PC-9 (cell line): ENCODE measurements at regions not wholly inside any gene's neighbourhood (a gene's known extent, or its start where the extent isn't known, plus 50 kb on each side); places are given as distances from the start of the nearest gene placed in this dataset.

ENCODE experiments used
- BruUV-seq: library from RNA; stranded (reverse); fragments of 400-500 nt; replicated peaks from 2 replicates; lab custom pipeline; 2021; lab: Mats Ljungman, UMichigan
- CTCF ChIA-PET: fragments of 300-600 bp; sonication (Branson Sonifier 250); formaldehyde crosslinking; loops from one replicate; lab custom pipeline; 2022; ENCODE audit warnings: antibody characterized with exemption; lab: Charles Lee
- POLR2A ChIA-PET: fragments of 300-600 bp; sonication (Branson Sonifier 250); formaldehyde crosslinking; loops from one replicate; lab custom pipeline; 2022; ENCODE audit warnings: antibody characterized with exemption; ENCODE audit not compliant: unreplicated experiment; lab: Charles Lee
- DNase-seq, 2 experiments: peaks; one replicate each; pipeline versions ENCODE4 v3.0.0 to v3.0.0-alpha.2; 2015 to 2022; ENCODE audit warnings: mixed read lengths in 1 of 2
- H2AFZ ChIP-seq: fragments of 200-600 bp; sonication (generic); 2 replicates; pipeline ENCODE4 v1.8.1; 2017; ENCODE audit warnings: antibody characterized with exemption
- H3F3A ChIP-seq: fragments of 200-600 bp; sonication (generic); 2 replicates; pipeline ENCODE4 v1.8.1; 2017; ENCODE audit warnings: antibody characterized with exemption, mild to moderate bottlenecking, low read depth; ENCODE audit not compliant: insufficient read depth
- H3K27ac ChIP-seq: fragments of 200-600 bp; sonication (generic); 2 replicates; pipeline ENCODE4 v1.6.1; 2016; ENCODE audit warnings: mixed run types
- H3K27me3 ChIP-seq: fragments of 200-600 bp; sonication (generic); 2 replicates; pipeline ENCODE4 v1.6.1; 2016; ENCODE audit warnings: low read depth, mixed run types; ENCODE audit not compliant: insufficient read depth
- H3K36me3 ChIP-seq: fragments of 200-600 bp; sonication (generic); 2 replicates; pipeline ENCODE4 v1.6.1; 2016; ENCODE audit warnings: low read depth, mixed run types
- H3K4me1 ChIP-seq: fragments of 200-600 bp; sonication (generic); replicated peaks from 2 replicates; pipeline ENCODE4 v1.6.1; 2016; ENCODE audit warnings: mixed run types; ENCODE audit not compliant: insufficient read depth
- H3K4me2 ChIP-seq: fragments of 200-600 bp; sonication (generic); 2 replicates; pipeline ENCODE4 v1.6.1; 2017; ENCODE audit warnings: mixed run types
- H3K4me3 ChIP-seq: fragments of 200-600 bp; sonication (generic); 2 replicates; pipeline ENCODE4 v1.6.1; 2016; ENCODE audit warnings: mixed run types
- H3K79me2 ChIP-seq: fragments of 200-600 bp; sonication (generic); 2 replicates; pipeline ENCODE4 v1.6.1; 2017; ENCODE audit warnings: low read depth, mixed run types
- H3K9me2 ChIP-seq: fragments of 200-600 bp; sonication (generic); 2 replicates; pipeline ENCODE4 v1.8.1; 2017; ENCODE audit warnings: mild to moderate bottlenecking; ENCODE audit not compliant: insufficient read depth
- H3K9me3 ChIP-seq: fragments of 200-600 bp; sonication (generic); 2 replicates; pipeline ENCODE4 v1.8.1; 2016; ENCODE audit warnings: low read depth; ENCODE audit not compliant: insufficient read depth
- H4K20me1 ChIP-seq: fragments of 200-600 bp; sonication (generic); 2 replicates; pipeline ENCODE4 v1.8.1; 2017; ENCODE audit not compliant: insufficient read depth
- EZH2 ChIP-seq: fragments of 200-600 bp; sonication (generic); IDR thresholded peaks from 2 replicates; pipeline ENCODE4 v1.8.0; 2017; ENCODE audit warnings: antibody characterized with exemption, low read depth
- intact Hi-C: fragments of 100-400 bp; cut with micrococcal nuclease; formaldehyde crosslinking; loops from one replicate; pipeline ENCODE4 v1.10.0; 2022; ENCODE audit not compliant: unreplicated experiment
- TF ChIP-seq, protein P1 (sequence below): fragments of 200-600 bp; sonication (generic); conservative IDR thresholded peaks from 2 replicates; pipeline ENCODE4 v1.6.1; 2017; ENCODE audit warnings: mixed run types, antibody characterized with exemption, mild to moderate bottlenecking, moderate library complexity

DNA sequence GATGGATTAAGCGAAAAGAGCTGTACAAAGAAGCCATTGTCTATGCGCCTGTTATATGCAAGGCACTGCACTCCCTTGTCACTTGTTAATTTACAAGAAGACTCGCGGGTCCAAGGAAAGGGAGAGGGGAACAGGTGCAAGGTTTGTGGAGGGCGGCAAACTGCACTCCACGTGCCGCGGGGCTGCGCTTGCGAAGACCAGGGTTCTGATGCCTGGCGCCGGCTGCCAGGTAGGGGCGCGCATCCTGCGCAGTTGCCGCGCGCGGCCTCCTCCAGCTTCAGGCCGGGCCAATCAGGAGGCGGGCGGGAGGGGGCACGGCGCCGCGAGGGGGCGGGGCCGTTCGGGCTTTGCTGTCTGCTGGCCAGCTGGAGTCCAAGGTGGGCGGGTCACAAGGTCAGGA lies 140.6 kb upstream of the PALS2 start:
- H3K9me2 ChIP-seq: no peaks in the 10 kb centered on the region
- no peaks in the 10 kb centered on the region for H3K9me3 ChIP-seq
- no peak overlapping the region for H3K4me2 ChIP-seq
- H3K27me3 ChIP-seq: no peaks in the 10 kb centered on the region
- intact Hi-C loops: no loop called here
- no peaks in the 10 kb centered on the region for H3F3A ChIP-seq
- ChIA-PET CTCF (no interaction called here), POLR2A (no interaction called here)
- H3K79me2 ChIP-seq: no peaks in the 10 kb centered on the region
- H4K20me1 ChIP-seq: no peaks in the 10 kb centered on the region
- no peak overlapping the region for H3K27ac ChIP-seq
- H3K36me3 ChIP-seq: no peaks in the 10 kb centered on the region
- no TSS peak for BruUV-seq
- TF ChIP-seq, protein P1, sequence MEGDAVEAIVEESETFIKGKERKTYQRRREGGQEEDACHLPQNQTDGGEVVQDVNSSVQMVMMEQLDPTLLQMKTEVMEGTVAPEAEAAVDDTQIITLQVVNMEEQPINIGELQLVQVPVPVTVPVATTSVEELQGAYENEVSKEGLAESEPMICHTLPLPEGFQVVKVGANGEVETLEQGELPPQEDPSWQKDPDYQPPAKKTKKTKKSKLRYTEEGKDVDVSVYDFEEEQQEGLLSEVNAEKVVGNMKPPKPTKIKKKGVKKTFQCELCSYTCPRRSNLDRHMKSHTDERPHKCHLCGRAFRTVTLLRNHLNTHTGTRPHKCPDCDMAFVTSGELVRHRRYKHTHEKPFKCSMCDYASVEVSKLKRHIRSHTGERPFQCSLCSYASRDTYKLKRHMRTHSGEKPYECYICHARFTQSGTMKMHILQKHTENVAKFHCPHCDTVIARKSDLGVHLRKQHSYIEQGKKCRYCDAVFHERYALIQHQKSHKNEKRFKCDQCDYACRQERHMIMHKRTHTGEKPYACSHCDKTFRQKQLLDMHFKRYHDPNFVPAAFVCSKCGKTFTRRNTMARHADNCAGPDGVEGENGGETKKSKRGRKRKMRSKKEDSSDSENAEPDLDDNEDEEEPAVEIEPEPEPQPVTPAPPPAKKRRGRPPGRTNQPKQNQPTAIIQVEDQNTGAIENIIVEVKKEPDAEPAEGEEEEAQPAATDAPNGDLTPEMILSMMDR: no peak
- no peak for TF ChIP-seq EZH2
- DNase-seq: no peak
- H3K4me3 ChIP-seq: no peak overlapping the region
- no peaks in the 10 kb centered on the region for H3K4me1 ChIP-seq
- no peak overlapping the region for H2AFZ ChIP-seq

DNA sequence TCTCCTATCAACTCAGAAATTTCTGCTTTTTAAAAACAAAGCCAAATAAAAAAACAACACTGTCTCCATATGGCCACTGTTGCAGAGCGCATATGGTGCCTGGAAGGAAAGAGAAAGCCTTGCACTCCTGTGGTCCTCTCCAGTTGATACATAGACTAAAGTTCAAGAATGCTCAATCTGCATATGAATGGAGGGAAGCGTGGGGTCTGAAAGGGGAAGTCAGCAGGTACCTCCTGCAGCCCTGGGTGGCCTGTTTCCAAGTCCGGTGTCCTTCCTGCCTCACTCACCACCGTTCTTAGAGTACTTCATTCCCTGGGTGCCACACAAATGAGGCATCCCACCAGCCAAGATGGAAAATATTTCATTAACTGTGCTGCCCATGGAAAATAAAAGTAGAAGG lies 138.3 kb upstream of the PALS2 start:
- no peaks in the 10 kb centered on the region for H3K4me1 ChIP-seq
- H3K4me2 ChIP-seq: no peak overlapping the region

DNA sequence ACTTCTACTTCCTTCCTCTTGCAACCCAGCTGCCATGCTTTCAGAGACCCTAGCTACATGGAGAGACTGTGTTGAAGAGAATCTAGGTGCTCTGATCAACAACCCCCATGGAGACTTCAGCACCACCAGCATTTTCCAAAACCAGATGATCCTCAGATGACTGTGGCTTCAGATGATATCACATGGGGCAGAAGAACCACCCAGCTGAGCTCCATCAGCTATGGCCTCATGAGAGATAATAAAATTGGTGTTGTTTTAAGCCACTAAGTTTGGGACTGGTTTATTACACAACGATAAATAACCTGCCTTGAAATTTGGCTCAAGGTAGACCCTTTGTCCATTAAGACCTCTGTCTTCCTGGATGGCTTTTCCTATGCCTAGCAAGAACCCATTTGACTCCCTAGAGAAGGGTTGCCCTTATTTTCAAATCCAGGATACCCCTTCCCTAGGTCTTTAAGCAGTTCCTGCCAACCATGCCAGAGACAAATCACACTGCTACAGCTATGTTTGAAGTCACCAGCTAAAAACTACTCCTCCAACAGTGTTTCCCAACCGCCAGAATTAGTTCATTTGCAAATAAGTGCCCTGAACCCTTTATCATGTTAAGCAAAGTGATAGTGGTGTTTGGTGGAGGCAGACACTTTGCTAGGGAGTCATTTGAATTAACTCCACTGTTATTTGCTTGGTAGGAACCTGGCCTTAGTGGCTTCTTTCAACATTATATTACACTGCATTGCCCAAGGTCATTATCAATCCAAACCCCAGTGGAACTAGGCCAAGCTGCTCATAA lies 136.9 kb upstream of the PALS2 start:
- Histone ChIP-seq H3K9me2 (no peaks in the 10 kb centered on the region), H3K79me2 (no peaks in the 10 kb centered on the region), H3K4me1 (no peaks in the 10 kb centered on the region), H3K4me3 (no peak overlapping the region), H4K20me1 (no peaks in the 10 kb centered on the region), H3K4me2 (no peak overlapping the region), H2AFZ (no peak overlapping the region), H3K27me3 (no peaks in the 10 kb centered on the region), H3F3A (no peaks in the 10 kb centered on the region), H3K9me3 (no peaks in the 10 kb centered on the region), H3K36me3 (no peaks in the 10 kb centered on the region), H3K27ac (no peak overlapping the region)
- TF ChIP-seq, protein P1: no peak
- TF ChIP-seq EZH2: no peak
- intact Hi-C loops: no loop called here
- CTCF ChIA-PET: interaction anchor here (0.7 kb wide), 1 partner anchor 42 kb away, joined by 21 read pairs; no protein-coding TSS in a partner anchor
- DNase-seq: no peak
- POLR2A ChIA-PET: no interaction called here
- no TSS peak for BruUV-seq

More for the DNA sequence above, 138.3 kb upstream of the PALS2 start:
- BruUV-seq: no TSS peak
- Histone ChIP-seq H3F3A (no peaks in the 10 kb centered on the region), H3K4me3 (no peak overlapping the region), H3K27ac (no peak overlapping the region), H3K79me2 (no peaks in the 10 kb centered on the region), H3K9me3 (no peaks in the 10 kb centered on the region), H2AFZ (no peak overlapping the region), H3K36me3 (no peaks in the 10 kb centered on the region), H3K9me2 (no peaks in the 10 kb centered on the region), H4K20me1 (no peaks in the 10 kb centered on the region), H3K27me3 (no peaks in the 10 kb centered on the region)
- ChIA-PET CTCF (no interaction called here), POLR2A (no interaction called here)
- no peak for DNase-seq
- intact Hi-C loops: no loop called here
- TF ChIP-seq, protein P1: no peak
- TF ChIP-seq EZH2: no peak
